ENCODE measurements at regions not wholly inside any gene's neighbourhood (a gene's known extent, or its start where the extent isn't known, plus 50 kb on each side); places are given as distances from the start of the nearest gene placed in this dataset.

DNA sequence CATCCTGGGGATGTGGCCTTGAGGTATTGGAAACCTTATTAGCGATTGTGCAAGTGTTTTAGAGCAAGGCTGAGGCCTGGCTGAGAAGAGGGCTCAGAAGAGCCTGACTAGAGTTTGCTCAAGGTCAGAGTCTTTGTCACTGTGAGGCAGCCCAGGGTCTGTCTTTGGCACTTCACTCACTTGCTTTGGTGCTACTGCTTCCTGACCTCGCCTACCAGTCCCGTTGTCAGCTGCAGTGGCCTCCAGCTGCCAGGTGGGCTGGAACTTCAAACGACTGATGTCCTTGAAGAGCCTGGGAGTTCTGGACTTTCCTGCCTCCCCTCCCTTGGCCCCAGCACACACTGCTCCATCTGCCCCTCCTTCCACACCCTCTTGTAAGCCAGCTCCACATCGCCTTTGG is 228.0 kb downstream of the SNX18 start:
- no peak for DNase-seq

DNA sequence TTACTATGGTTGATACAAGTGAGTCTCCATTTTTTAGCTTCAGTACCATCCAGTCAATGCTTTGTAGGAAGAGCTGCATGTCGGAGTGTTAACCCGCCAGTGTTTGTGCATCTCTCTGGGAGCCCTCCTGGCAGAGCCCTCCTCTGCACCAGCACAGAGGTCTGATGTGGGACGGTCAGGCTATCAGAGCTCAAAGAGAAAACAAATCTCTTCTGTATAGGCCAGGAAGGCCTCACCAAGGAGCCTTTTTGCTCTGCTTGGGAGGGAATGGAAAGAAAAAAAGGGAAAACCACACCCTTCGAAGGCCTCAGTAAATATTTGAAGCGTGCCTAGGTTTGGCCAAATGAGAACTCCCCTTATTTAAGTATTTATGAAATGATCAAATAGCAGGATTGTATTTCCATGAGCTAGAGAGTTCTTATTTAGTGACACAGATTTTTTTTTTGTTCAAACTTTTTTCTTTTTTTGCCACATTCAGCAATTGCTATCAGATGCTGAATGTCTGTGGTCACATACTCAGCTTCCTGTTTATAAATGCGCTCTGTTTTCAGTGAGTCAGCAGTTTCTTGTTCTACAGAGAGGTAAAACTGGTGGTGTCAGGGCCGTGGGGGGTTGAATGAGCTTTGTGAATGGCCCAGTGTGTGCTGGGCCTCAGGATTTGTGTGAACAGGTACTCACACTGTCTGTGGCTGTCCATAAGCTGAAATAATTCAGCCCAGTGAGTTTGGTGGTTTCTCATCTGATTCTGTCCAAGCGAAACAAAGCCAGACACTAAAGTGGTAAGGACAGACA is 226.6 kb downstream of the SNX18 start:
- no peak for DNase-seq

DNA sequence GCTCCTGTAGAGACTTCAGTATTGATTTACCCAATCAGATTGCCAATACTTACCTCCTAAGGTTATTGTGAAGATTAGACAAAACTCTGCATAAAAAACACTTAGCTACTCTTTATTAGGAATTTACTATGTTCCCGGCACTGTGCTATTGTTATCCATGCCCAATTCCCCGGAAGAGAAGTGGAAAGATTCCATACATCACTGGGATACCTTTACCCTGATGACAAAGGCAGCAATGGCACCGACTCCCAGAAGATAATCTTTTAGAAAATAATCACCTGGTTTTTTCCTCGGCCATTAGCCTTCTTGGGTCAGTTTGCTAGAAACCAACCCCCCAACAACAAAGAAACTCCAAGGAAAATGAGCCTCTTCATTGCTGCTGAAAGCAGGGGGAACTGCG is 226.0 kb downstream of the SNX18 start:
- no peak for DNase-seq

DNA sequence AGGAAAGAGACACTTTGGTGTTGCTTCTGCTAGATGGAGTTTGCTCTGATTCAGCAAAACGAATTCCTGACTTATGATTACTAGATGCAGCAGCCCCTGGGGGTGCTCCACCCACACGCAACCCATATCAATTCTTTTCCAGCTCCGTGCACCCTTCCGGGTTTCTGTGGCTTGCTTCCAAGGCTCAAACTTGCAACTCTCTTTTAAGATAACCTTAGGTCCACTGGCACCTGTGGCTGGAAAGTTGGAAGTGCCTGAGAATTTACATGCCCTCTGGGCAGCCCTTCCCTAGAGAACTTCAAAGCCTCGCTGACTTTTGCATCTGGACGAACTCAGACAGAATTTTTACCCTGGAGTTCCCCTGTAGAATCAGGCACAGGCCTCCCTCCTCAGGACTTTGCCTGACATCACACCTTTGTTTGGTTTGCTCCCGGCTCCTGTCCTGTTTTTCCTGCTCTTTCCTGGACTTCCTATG is 224.9 kb downstream of the SNX18 start:
- no peak for DNase-seq

DNA sequence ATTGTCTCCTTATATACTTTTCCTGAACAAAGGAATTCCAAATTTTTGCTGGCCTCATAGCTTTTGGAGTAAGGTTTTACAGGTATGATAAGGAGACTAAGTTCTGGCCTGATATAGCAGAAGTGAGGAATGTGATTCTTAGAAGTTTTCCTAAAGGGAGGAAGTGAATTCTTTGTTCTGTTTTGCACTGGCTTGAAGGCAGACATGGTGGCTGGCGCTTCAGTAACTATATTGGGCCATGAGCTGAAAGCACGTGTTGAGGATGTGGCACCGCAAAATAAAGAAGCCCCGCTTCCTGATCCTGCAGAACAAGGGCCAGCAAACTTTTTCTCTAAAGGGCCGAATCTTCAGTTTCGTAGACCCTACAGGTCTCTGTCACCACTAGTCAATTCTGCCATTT is 224.2 kb downstream of the SNX18 start:
- peak in 1 of 58 donors; percentile 16 for DNase-seq

DNA sequence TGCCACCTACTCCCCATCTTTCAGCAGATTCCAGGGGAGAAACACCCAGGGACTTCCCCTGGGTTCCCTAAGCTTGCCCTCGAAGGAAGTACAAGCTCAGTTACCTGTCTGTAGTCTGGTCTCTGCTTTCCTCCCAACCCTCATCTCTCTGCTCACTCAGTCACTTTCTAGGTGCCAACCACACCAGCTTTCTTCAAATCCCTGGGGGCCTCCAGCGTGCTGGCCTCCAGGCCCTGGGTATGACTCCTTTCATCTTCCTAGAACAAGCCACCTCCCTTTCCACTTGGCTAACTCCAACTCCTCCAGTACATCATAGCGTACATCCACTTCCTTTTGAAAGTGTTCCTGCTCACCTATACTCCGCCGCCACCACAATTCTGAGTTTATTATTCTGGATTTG is 222.6 kb downstream of the SNX18 start:
- DNase-seq: no peak

DNA sequence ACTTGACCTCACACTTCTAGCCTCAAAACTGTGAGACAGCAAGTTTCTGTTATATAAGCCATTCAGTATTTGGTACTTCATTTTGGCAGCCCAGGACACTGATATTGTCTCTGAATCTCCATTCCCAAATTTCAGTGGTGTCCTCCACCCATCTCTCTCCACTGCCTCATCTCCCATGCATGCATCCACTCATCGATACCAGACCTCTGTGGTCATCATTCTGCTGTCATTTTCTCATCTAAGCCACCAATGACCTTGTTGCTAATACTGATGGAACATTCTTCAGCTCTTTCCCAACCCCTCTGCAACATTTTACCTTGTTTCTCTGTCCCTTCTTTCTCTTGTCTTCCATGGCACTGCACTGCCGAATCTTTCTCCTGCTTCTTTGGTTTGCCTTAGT is 221.8 kb downstream of the SNX18 start:
- DNase-seq: no peak

DNA sequence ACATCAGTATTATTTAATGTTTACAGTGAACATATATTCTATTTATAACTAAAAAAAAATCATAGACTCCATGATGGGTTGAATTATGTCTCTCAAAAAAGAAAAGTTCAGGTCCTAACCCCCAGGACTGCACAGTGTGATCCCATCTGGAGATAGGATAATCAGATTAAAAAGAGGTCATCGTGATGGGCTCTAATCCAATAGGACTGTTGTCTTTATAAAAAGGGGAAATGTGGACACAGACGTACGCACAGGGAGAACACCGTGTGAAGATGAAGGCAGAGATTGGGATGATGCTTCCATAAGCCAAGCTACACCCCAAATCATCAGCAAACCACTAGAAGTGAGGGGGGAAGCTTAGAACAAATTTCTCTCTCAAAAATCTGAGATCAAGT is 221.4 kb downstream of the SNX18 start:
- no peak for DNase-seq

DNA sequence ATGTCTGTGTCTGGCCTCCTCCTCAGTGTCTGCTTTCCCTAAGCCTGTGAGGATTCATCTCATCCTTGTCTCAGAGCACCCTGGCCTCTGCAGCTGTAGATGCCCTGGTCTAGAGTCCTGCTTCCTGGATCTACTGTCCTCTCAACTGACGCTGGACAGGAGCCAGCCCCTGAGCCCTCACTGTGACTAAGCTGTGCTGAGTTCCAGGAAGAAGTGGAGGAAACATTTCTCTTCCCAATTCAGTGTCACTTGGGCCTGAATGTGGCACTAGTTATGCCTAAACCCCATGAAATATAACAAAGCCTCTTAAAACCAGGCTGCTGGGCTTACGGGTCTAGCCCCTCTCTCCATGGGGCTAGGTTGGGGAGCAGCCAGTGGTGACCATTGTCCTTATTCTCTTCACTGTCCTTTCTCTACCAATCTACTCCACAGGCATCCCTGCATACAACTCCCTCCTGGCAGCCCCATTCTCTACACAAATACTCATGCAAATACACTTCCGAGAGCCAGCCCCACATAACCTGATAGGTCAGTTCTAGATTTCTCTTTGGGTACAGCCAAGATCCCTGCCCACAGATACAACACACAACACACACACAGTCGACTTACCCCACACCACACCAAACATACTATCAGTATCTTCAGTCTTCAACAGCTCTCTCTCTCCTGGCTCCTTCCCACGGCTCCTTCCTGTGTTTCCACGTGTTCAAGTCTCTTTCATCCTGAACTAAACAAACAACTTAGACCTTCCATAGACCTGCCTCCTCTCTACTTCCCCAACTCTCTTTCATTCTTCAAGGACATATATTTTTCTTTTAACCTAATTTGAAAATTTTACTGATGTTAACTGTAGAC is 220.8 kb downstream of the SNX18 start:
- DNase-seq: peak in 8 of 58 donors; percentile 19 to 68 (median 29)

DNA sequence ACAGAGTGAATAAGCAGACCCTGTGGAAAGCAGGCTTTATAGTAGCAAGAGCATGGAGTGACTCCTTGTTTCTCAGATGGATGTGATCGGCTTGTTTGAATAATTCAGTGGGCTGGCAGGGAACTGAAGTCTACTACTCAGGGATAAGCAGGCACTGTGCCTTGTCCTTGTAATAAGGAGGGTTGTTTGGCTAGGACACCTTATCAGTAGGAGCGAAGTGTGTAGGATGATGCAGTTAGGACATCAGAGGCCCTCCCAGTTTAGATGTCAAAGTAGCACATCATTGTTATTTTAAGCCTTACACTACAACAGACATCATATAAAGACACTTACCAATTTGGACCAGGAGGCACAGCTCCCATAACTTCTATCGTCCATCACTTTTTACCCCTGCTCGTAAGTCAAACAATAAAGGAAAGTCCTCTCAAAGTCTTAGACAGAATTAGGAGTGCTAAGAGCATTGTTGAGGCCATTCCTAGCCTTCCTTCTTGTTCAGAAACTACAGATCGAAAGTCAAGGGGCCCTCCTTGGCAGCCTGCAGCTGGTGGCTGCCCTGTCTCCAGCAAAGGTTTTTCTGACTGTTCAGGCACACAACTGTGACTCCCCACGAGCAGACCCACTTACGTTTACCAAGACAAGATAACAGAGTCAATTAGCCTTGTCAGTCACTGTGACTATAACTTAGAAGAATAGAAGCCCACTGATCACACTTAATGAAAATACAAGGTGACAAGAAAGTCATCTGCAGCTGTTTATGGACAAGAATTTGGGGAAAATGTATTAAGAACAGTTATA is 218.6 kb downstream of the SNX18 start:
- DNase-seq: no peak

DNA sequence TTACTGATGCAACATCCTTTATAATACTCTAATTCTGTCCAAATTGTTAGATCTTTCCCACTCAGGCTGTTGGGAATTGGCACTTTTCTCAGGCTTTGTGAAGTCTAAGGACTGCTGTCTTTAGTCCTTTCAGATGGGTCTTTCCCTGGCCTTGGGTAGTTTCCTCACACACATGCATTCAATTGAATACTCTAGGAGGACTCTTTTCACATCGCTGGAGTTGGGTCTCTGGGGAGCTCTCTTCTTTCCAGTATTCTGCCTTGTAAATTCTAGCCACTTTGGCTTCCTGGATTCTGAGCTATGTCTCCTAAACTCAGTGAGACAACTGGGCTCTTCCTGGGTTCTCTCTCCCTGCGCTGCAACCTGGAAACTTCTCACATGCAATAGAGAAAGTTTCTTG is 215.5 kb downstream of the SNX18 start:
- DNase-seq: no peak

DNA sequence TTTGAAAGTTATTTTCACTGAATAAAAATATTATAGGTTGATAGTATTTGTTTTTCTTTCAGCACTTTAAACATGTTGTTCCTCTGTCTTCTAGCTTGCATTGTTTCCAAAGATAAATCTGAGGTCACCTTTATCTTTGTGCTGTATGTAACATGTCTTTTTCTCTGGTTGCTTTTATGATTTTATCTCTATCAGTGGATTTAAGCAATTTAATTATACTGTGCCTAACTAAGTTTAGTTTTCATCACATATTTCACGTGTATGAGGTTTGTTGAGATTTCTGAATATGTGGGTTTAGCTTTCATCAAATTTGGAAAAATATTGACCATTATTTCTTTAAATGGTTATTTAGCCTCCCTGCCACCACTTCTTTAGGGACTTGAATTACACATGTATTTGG is 214.5 kb downstream of the SNX18 start:
- no peak for DNase-seq

DNA sequence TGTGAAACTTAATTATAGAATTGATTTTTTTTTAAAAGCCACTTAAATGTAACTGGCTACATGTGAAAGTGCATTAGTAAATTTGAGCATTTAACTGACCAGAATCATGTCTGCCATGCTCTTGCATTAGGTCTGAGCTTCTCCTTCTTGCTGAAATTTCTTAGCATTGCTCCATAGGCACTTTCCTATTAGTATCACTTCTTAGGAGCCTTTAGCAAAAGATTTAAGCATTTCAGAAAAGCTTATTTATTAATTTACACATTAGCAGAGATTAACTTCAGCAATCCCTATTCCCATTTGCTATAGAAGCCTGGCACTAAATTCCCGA is 211.0 kb downstream of the SNX18 start:
- no peak for DNase-seq

DNA sequence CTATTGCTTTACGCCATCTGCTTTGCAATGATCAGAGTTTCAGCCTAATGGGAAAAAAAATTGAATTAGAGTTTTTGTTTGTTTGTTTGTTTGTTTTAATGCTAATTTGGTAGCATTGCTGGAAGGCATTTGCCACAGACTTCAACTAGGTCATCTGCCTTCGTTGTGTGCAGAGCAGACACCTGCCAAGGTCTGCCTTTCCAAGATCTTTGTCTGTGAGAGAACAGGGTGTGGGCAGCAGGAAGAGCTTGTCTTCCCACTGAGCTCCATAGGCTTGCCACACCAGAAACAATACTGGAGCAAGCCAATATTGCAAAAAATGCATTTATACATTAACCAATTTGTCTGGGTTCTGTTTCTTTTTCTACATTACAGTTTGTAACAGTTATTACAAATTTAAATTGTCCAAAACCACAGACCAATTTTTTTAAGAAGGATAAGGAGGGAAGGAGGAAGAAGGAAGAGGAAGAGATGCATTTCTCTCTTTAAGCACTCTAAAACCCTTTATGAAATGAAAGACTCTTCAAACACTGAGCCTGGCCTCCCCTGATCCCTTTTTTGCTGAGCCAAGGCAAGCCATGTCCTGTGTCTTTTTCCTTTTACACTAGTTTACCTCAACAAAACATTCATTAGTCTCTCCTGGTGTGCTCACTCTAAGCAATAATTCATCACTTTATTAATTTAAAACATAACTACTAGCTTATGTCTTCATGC is 210.5 kb downstream of the SNX18 start:
- DNase-seq: no peak

DNA sequence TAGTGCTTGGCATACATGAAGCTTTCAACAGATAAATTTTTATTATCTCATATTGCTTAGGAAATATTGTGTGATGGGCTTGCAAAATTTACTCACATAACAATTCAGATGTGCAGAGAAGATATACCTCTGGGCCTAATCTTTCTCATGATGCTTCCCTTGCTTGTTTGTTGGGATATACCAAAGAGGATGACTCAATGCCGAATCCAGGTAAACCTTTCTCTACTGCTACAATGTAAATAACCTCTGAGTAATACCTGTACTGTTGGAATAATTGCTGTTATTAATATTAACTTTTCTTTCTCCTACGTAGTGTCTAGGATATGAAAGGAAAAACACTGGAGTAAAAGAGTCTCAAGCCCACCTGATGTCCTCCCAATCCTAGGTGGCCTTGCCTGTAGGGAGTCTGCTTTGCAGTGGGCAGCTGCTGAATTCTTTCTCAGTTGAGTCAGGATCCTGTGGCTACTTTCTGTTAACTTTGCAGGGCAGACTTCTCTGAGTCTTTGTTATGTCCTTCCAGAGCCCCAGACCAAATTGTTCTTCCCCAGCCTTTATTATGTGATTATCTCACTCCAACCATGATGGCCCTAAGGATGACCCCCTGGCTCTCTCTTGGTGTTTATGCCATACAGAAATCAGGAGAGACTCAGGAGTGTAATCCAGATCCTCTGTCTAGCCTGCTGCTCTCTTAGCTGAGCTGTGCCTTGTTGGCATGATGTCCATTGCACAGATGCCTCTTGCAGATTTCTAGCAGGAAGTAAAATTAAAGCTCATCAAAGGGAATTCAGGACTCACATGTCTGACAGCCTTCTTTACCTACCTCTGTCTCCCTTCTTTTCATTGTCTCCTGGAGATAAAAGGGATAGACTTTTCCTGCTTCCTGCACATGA is 208.1 kb downstream of the SNX18 start:
- no peak for DNase-seq

DNA sequence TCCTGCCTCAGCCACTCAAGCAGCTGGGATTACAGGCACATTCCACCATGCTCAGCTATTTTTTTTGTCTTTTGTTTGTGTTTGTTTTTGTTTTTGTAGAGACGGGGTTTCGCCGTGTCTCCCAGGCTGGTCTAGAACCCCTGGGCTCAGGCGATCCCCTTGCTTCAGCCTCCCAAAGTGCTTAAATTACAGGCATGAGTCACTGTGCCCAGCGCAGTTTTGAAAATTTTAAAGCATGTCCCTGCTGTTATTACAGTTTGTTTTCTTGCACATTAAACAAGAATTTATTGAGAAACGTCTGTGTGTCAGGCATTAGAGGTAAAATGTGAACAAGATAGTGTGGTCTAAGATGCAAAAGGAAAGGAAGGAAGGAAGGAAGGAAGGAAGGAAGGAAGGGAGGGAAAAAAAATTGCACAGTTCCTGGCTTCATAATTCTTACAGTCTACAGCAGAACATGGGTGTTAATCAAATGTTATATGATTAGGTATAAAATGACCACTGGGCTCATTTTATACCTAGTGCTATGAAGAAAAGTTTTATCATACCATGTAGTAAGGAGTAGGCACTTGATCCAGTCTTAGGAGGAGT is 205.4 kb downstream of the SNX18 start:
- DNase-seq: no peak

DNA sequence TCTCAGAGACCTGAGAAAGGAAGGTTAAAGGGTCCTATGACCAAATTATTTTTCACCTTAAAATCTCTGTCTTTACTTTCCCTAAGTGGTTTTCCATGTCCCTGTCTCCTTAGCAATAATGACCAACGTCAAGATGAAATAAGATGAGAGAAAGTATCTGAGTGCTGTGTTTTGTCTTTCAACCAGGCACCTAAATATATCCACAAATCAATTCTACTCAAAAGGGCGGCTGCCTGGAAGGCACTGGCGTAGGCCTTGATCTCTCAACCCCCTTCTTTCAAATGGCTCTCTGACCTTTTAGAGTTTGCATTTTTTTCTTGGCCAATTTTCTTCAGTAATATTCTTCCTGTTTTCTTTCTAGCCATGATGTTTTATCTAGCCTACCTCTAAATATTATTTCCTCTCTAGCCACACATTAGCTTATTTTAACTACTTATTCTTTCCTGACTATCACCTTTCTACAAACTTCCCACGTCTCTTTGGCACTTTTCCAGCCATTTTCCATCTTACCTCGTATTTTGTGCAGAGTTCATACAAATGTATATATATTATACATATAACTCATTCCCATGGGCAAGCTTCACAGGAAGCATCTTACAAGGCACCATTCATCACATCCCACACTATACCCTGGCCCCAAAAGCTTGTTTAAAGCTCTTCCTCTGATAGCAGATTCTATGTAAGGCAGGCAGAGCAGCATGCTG is 204.5 kb downstream of the SNX18 start:
- no peak for DNase-seq

DNA sequence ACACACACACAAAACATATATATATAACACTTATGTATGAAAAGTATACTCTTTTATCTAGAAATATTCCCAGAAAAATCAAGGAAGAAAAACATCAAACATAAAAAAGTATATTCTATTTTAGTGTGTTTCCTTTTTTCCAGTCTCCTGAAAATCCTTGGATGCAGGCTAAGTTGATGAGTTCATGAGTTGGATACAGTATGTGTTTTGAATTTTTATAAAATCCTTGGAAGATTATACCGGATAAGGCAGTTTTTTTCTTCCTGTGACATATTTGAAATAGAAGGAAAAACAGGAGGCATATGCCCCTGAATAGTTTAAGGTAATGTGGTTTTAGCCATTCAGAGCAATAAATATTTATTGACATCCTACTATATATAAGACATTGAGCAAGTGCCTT is 203.6 kb downstream of the SNX18 start:
- no peak for DNase-seq

DNA sequence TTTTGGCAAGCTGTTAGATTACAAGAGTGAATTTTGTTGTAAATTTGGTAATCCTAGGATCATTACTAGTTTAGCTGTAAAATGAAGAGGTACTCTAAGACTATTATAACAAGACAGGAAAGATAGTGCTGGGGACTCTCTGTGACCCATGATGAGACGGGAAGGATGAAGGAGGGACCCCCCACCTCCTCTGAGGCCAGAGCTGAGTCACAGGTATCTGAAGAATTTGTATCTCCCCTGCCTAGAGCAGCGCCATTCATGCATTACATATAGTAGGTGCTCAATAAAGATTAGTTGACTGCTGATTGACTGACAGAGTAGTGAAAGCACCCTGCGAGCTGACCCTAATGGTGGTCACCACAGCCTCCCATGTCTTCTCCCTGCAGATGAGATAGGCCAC is 202.8 kb downstream of the SNX18 start:
- DNase-seq: no peak
